Mesendoderm (in vitro differentiated cells): ENCODE measurements at regions not wholly inside any gene's neighbourhood (a gene's known extent, or its start where the extent isn't known, plus 50 kb on each side); places are given as distances from the start of the nearest gene placed in this dataset.

Experiments
- DNase-seq: peaks from one replicate; pipeline ENCODE4 v3.0.0; 2013
- H2AK5ac ChIP-seq: 2 replicates; pipeline ENCODE4 v1.6.1; 2013; ENCODE audit warnings: low read length, inconsistent platforms
- H2BK120ac ChIP-seq: 2 replicates; pipeline ENCODE4 v1.6.1; 2013; ENCODE audit warnings: low read depth, mild to moderate bottlenecking, low read length, moderate library complexity, mixed read lengths
- H2BK15ac ChIP-seq: replicated peaks from 2 replicates; pipeline ENCODE4 v1.6.1; 2013; ENCODE audit warnings: low read depth, mild to moderate bottlenecking, moderate library complexity
- H2BK5ac ChIP-seq: 2 replicates; pipeline ENCODE4 v1.6.1; 2013; ENCODE audit warnings: low read length, inconsistent platforms
- H3K18ac ChIP-seq: 2 replicates; pipeline ENCODE4 v1.6.1; 2013; ENCODE audit warnings: mild to moderate bottlenecking, low read length, mixed read lengths
- H3K23ac ChIP-seq: one replicate; pipeline ENCODE4 v1.6.1; 2013; ENCODE audit warnings: low read length
- H3K27ac ChIP-seq: 2 replicates; pipeline ENCODE4 v1.5.1; 2013; ENCODE audit warnings: low read depth, mild to moderate bottlenecking, inconsistent platforms, low read length, moderate library complexity
- H3K27me3 ChIP-seq: 2 replicates; pipeline ENCODE4 v1.6.1; 2013; ENCODE audit warnings: low read length, control low read depth, mild to moderate bottlenecking, inconsistent platforms; ENCODE audit not compliant: insufficient read depth, poor library complexity
- H3K36me3 ChIP-seq: 2 replicates; pipeline ENCODE4 v1.6.1; 2013; ENCODE audit warnings: low read length, inconsistent platforms; ENCODE audit not compliant: control insufficient read depth, insufficient read depth
- H3K4ac ChIP-seq: one replicate; pipeline ENCODE4 v1.6.1; 2013; ENCODE audit warnings: low read depth, mild to moderate bottlenecking, low read length, moderate library complexity
- H3K4me1 ChIP-seq: 2 replicates; pipeline ENCODE4 v1.6.1; 2013; ENCODE audit warnings: low read depth, low read length, inconsistent platforms; ENCODE audit not compliant: control insufficient read depth
- H3K4me2 ChIP-seq: 2 replicates; pipeline ENCODE4 v1.6.1; 2013; ENCODE audit warnings: low read length
- H3K4me3 ChIP-seq: 2 replicates; pipeline ENCODE4 v1.5.1; 2013; ENCODE audit warnings: mild to moderate bottlenecking, low read length
- H3K56ac ChIP-seq: one replicate; pipeline ENCODE4 v1.6.1; 2013; ENCODE audit warnings: low read length
- H3K79me1 ChIP-seq: 2 replicates; pipeline ENCODE4 v1.6.1; 2013; ENCODE audit warnings: low read length, inconsistent platforms
- H3K79me2 ChIP-seq: 2 replicates; pipeline ENCODE4 v1.6.1; 2013; ENCODE audit warnings: mild to moderate bottlenecking, low read length; ENCODE audit not compliant: control insufficient read depth, insufficient read depth
- H3K9ac ChIP-seq: 2 replicates; pipeline ENCODE4 v1.6.1; 2013; ENCODE audit warnings: low read length, inconsistent platforms
- H4K5ac ChIP-seq: one replicate; pipeline ENCODE4 v1.6.1; 2013; ENCODE audit warnings: low read length
- H4K8ac ChIP-seq: one replicate; pipeline ENCODE4 v1.6.1; 2013; ENCODE audit warnings: low read depth, mild to moderate bottlenecking, control low read depth, low read length, moderate library complexity
- WGBS: extraction: QIAGEN DNeasy Blood & Tissue Kit; methylation state at CpG from one replicate; pipeline ENCODE4 v1.1.7; 2013; ENCODE audit warnings: low lambda C conversion rate, missing lambda C conversion rate; ENCODE audit not compliant: insufficient coverage; ENCODE audit errors: extremely low coverage; 5-methylcytosine and 5-hydroxymethylcytosine counted together

DNA sequence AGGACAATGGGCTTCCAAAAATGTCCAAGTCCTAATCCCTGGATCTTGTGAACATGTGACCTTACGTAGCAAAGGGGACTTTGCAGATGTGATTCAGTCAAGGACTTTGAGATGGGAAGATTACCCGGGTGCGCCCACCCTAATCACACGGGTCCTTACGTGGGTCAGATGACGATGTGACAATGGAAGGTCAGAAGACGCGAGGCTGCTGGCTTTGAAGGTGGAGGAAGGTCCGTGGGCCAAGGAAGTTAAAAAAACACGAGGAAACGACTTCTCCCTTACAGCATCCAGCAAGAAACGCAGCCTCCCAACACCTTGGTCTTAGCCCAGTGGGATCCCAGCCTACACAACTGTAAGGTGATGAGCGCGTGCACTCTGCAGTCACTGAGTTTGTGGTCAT is 860.1 kb downstream of the TBC1D22A start:
- no peak overlapping the region for H2AK5ac ChIP-seq
- H4K5ac ChIP-seq, result no peak overlapping the region
- no peaks in the 10 kb centered on the region for H3K79me1 ChIP-seq
- H3K23ac ChIP-seq, result no peak overlapping the region
- no peak overlapping the region for H2BK5ac ChIP-seq
- no peak overlapping the region for H2BK15ac ChIP-seq
- H3K4me3 ChIP-seq, result no peak overlapping the region
- H3K4me2 ChIP-seq, result no peak overlapping the region
- no peaks in the 10 kb centered on the region for H3K36me3 ChIP-seq
- WGBS, result no CpG with 5 or more reads among the region's 14 CpGs
- no peaks in the 10 kb centered on the region for H3K27me3 ChIP-seq
- no peak overlapping the region for H3K9ac ChIP-seq
- H3K56ac ChIP-seq, result no peak overlapping the region
- no peak for DNase-seq
- H3K18ac ChIP-seq, result no peak overlapping the region
- no peak overlapping the region for H4K8ac ChIP-seq
- H3K4me1 ChIP-seq, result no peaks in the 10 kb centered on the region
- no peak overlapping the region for H3K4ac ChIP-seq
- H2BK120ac ChIP-seq, result no peak overlapping the region
- no peaks in the 10 kb centered on the region for H3K79me2 ChIP-seq
- no peak overlapping the region for H3K27ac ChIP-seq

DNA sequence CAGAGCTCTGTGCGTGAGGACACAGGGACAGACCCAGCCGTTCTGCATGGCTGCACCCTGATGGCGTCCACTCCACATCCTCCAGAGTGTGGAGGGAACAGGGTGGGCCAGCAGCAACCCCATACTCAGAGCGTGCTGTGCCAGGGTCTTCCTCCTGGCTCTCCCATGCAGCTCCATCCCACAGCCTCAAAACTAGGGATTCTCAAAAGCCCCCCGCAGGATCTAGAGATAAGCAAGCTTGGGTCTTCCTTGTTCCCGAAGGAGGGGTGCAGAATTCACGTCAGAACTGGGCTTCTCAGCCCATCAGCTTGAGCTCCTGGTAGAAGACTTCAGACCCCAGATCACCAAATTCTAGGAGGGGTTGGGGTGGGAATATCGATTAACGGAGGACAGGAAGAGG is 858.8 kb downstream of the TBC1D22A start:
- Histone ChIP-seq H3K4me1 (no peaks in the 10 kb centered on the region), H2AK5ac (no peak overlapping the region), H3K4ac (no peak overlapping the region), H3K56ac (no peak overlapping the region), H3K4me3 (no peak overlapping the region), H3K36me3 (no peaks in the 10 kb centered on the region), H3K9ac (no peak overlapping the region), H3K4me2 (no peak overlapping the region), H3K27me3 (no peaks in the 10 kb centered on the region), H3K18ac (no peak overlapping the region), H2BK120ac (no peak overlapping the region), H4K8ac (no peak overlapping the region), H2BK15ac (no peak overlapping the region), H3K27ac (no peak overlapping the region), H3K79me2 (no peaks in the 10 kb centered on the region), H4K5ac (no peak overlapping the region), H3K23ac (no peak overlapping the region), H2BK5ac (no peak overlapping the region), H3K79me1 (no peaks in the 10 kb centered on the region)
- no peak for DNase-seq
- WGBS, result no CpG with 5 or more reads among the region's 9 CpGs

GRCh38 chr22:47620391-47620790 is 857.9 kb downstream of the TBC1D22A start:
- Histone ChIP-seq H3K79me2 (no peaks in the 10 kb centered on the region), H3K4me2 (no peak overlapping the region), H3K27ac (no peak overlapping the region), H3K4me1 (no peaks in the 10 kb centered on the region), H3K27me3 (no peaks in the 10 kb centered on the region), H3K23ac (no peak overlapping the region), H3K4ac (no peak overlapping the region), H4K8ac (no peak overlapping the region), H2BK120ac (no peak overlapping the region), H3K79me1 (no peaks in the 10 kb centered on the region), H3K56ac (no peak overlapping the region), H2AK5ac (no peak overlapping the region), H4K5ac (no peak overlapping the region), H2BK5ac (no peak overlapping the region), H3K36me3 (no peaks in the 10 kb centered on the region), H3K18ac (no peak overlapping the region), H3K4me3 (no peak overlapping the region), H3K9ac (no peak overlapping the region), H2BK15ac (no peak overlapping the region)
- DNase-seq, result no peak
- no CpG with 5 or more reads among the region's 11 CpGs for WGBS

DNA sequence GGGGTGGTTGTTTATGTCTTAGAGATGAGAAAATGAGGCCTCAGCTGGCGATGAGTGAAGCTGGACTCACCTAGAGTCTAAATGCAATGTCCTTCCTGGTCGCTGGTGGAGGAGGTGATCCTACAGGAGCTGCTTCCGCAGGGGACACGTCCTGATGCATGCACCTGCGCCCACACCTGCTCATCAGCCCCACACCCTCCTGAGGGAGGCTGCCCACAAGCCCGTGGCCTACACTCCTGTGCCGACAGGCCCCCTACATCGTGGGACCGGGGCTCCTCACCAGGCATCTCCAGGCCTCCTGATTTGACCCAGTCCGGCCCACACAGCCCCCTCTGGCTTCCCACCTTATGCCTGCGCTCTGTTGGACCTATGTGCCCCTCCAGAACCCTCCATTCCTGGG is 857.2 kb downstream of the TBC1D22A start:
- WGBS, result no CpG with 5 or more reads among the region's 11 CpGs
- H3K27ac ChIP-seq, result no peak overlapping the region
- no peaks in the 10 kb centered on the region for H3K4me1 ChIP-seq
- H2BK120ac ChIP-seq, result no peak overlapping the region
- H3K36me3 ChIP-seq, result no peaks in the 10 kb centered on the region
- no peaks in the 10 kb centered on the region for H3K27me3 ChIP-seq
- H3K23ac ChIP-seq, result no peak overlapping the region
- no peak overlapping the region for H4K5ac ChIP-seq
- H3K4ac ChIP-seq, result no peak overlapping the region
- no peak overlapping the region for H3K9ac ChIP-seq
- H3K4me2 ChIP-seq, result no peak overlapping the region
- no peak overlapping the region for H2BK15ac ChIP-seq
- DNase-seq, result no peak
- no peak overlapping the region for H4K8ac ChIP-seq
- no peaks in the 10 kb centered on the region for H3K79me2 ChIP-seq
- H3K79me1 ChIP-seq, result no peaks in the 10 kb centered on the region
- no peak overlapping the region for H3K18ac ChIP-seq
- no peak overlapping the region for H2AK5ac ChIP-seq
- H3K56ac ChIP-seq, result no peak overlapping the region
- H3K4me3 ChIP-seq, result no peak overlapping the region
- H2BK5ac ChIP-seq, result no peak overlapping the region

- H3K4me1 ChIP-seq, result no peaks in the 10 kb centered on the region
- H3K9ac ChIP-seq, result peak overlapping the region; percentile 13
- H3K79me2 ChIP-seq, result no peaks in the 10 kb centered on the region
- no peak overlapping the region for H4K5ac ChIP-seq
- H2AK5ac ChIP-seq, result no peak overlapping the region
- H3K18ac ChIP-seq, result no peak overlapping the region
- H3K4ac ChIP-seq, result no peak overlapping the region
- no peak overlapping the region for H2BK15ac ChIP-seq
- no peak overlapping the region for H2BK120ac ChIP-seq
- no CpG with 5 or more reads among the region's 23 CpGs for WGBS
- H3K27ac ChIP-seq, result no peak overlapping the region
- H3K4me2 ChIP-seq, result no peak overlapping the region
- H3K79me1 ChIP-seq, result no peaks in the 10 kb centered on the region
- no peak overlapping the region for H3K23ac ChIP-seq
- DNase-seq, result peak; percentile 25
- H3K36me3 ChIP-seq, result no peaks in the 10 kb centered on the region
- peak overlapping the region; percentile 63 for H3K56ac ChIP-seq
- H3K4me3 ChIP-seq, result no peak overlapping the region
- no peaks in the 10 kb centered on the region for H3K27me3 ChIP-seq
- H2BK5ac ChIP-seq, result no peak overlapping the region
- H4K8ac ChIP-seq, result no peak overlapping the region
Measured at GRCh38 chr22:47618180-47619010, 855.9 kb downstream of the TBC1D22A start.

- H3K56ac ChIP-seq, result no peak overlapping the region
- WGBS, result no CpG with 5 or more reads among the region's 3 CpGs
- no peak overlapping the region for H2BK120ac ChIP-seq
- H3K23ac ChIP-seq, result no peak overlapping the region
- H3K4me3 ChIP-seq, result no peak overlapping the region
- H3K4me1 ChIP-seq, result no peaks in the 10 kb centered on the region
- H3K36me3 ChIP-seq, result no peaks in the 10 kb centered on the region
- no peak overlapping the region for H3K9ac ChIP-seq
- H2BK5ac ChIP-seq, result no peak overlapping the region
- H4K8ac ChIP-seq, result no peak overlapping the region
- H3K79me1 ChIP-seq, result no peaks in the 10 kb centered on the region
- no peak overlapping the region for H3K27ac ChIP-seq
- no peak overlapping the region for H3K18ac ChIP-seq
- H2BK15ac ChIP-seq, result no peak overlapping the region
- no peak overlapping the region for H3K4ac ChIP-seq
- no peaks in the 10 kb centered on the region for H3K79me2 ChIP-seq
- H2AK5ac ChIP-seq, result no peak overlapping the region
- no peak overlapping the region for H3K4me2 ChIP-seq
- no peak overlapping the region for H4K5ac ChIP-seq
- H3K27me3 ChIP-seq, result no peaks in the 10 kb centered on the region
- DNase-seq, result no peak
Measured at GRCh38 chr22:47617186-47617585, 854.7 kb downstream of the TBC1D22A start.
